HEK293 (cell line): ENCODE measurements at regions not wholly inside any gene's neighbourhood (a gene's known extent, or its start where the extent isn't known, plus 50 kb on each side); places are given as distances from the start of the nearest gene placed in this dataset.
A peak's percentile ranks its signal among the peaks of the same experiment; 100 is the strongest.

Source experiments
- CTCF ChIA-PET: fragments of 350-600 bp; formaldehyde crosslinking; extraction: SDS; loops from one replicate; lab custom pipeline; 2021; ENCODE audit warnings: antibody characterized with exemption; lab: Yijun Ruan, JAX
- POLR2A ChIA-PET: fragments of 300-600 bp; formaldehyde crosslinking; extraction: SDS; loops from one replicate; lab custom pipeline; 2020; ENCODE audit warnings: antibody characterized with exemption, inconsistent platforms; lab: Yijun Ruan, JAX
- H3K27ac ChIP-seq: fragments of 200-500 bp; sonication (Bioruptor generic); 2 replicates; pipeline ENCODE4 v1.5.1; 2014; ENCODE audit warnings: low read depth, low read length, control low read depth, inconsistent platforms; ENCODE audit errors: extremely low read depth
- H3K36me3 ChIP-seq, 2 experiments: fragments of 200-500 bp in 1 of 2; sonication (Bioruptor generic) in 1 of 2; 1 replicate in 1 of 2; 2 replicates in 1 of 2; pipeline ENCODE4 v1.5.1; 2014 to 2017; ENCODE audit warnings: inconsistent platforms in 2 of 2, low read length in 2 of 2; ENCODE audit not compliant: control insufficient read depth in 2 of 2, insufficient read depth in 1 of 2
- H3K4me1 ChIP-seq: fragments of 200-500 bp; sonication (Bioruptor generic); 2 replicates; pipeline ENCODE4 v1.5.1; 2014; ENCODE audit warnings: mild to moderate bottlenecking, low read length, inconsistent platforms; ENCODE audit not compliant: control insufficient read depth, insufficient read depth
- H3K4me3 ChIP-seq: 2 replicates; pipeline ENCODE4 v1.5.1; 2011; ENCODE audit warnings: low read depth, mild to moderate bottlenecking, control low read depth, low read length, moderate library complexity
- H3K9me3 ChIP-seq: fragments of 200-500 bp; sonication (Bioruptor generic); 2 replicates; pipeline ENCODE4 v1.5.1; 2014; ENCODE audit warnings: low read depth, low read length, inconsistent platforms; ENCODE audit not compliant: control insufficient read depth, insufficient read depth
- EGR2 ChIP-seq: fragments of 450-650 bp; formaldehyde crosslinking; IDR thresholded peaks from 2 replicates; pipeline ENCODE4 v1.5.1; 2016; ENCODE audit warnings: low read depth, missing biosample characterization, missing genetic modification characterization
- GLIS1 ChIP-seq: fragments of 450-650 bp; formaldehyde crosslinking; IDR thresholded peaks from 2 replicates; pipeline ENCODE4 v1.5.1; 2016; ENCODE audit warnings: missing biosample characterization, missing genetic modification characterization
- INSM2 ChIP-seq: fragments of 450-650 bp; formaldehyde crosslinking; IDR thresholded peaks from 2 replicates; pipeline ENCODE4 v1.5.1; 2016; ENCODE audit warnings: missing biosample characterization, missing genetic modification characterization
- PRDM1 ChIP-seq: fragments of 450-650 bp; formaldehyde crosslinking; IDR thresholded peaks from 2 replicates; pipeline ENCODE4; 2016; ENCODE audit warnings: missing biosample characterization, missing genetic modification characterization
- REPIN1 ChIP-seq: fragments of 450-650 bp; formaldehyde crosslinking; IDR thresholded peaks from 2 replicates; pipeline ENCODE4 v1.5.1; 2017; ENCODE audit warnings: missing biosample characterization, missing genetic modification characterization, low read depth
- SP7 ChIP-seq: fragments of 450-650 bp; formaldehyde crosslinking; IDR thresholded peaks from 2 replicates; pipeline ENCODE4 v1.5.1; 2016; ENCODE audit warnings: missing biosample characterization, missing genetic modification characterization
- WT1 ChIP-seq: fragments of 450-650 bp; formaldehyde crosslinking; IDR thresholded peaks from 2 replicates; pipeline ENCODE4 v1.5.1; 2016; ENCODE audit warnings: missing biosample characterization, missing genetic modification characterization
- ZFHX2 ChIP-seq: fragments of 450-650 bp; formaldehyde crosslinking; conservative IDR thresholded peaks from 2 replicates; pipeline ENCODE4 v1.5.1; 2016; ENCODE audit warnings: missing biosample characterization, missing genetic modification characterization
- ZFP3 ChIP-seq: fragments of 450-650 bp; formaldehyde crosslinking; IDR thresholded peaks from 2 replicates; pipeline ENCODE4 v1.5.1; 2016; ENCODE audit warnings: low read depth, missing biosample characterization, missing genetic modification characterization
- ZFP69B ChIP-seq: fragments of 450-650 bp; formaldehyde crosslinking; IDR thresholded peaks from 2 replicates; pipeline ENCODE4 v1.5.1; 2016; ENCODE audit warnings: missing biosample characterization, missing genetic modification characterization
- ZIC2 ChIP-seq: fragments of 450-650 bp; formaldehyde crosslinking; IDR thresholded peaks from 2 replicates; pipeline ENCODE4 v1.5.1; 2016; ENCODE audit warnings: missing biosample characterization, missing genetic modification characterization
- ZNF133 ChIP-seq: fragments of 450-650 bp; formaldehyde crosslinking; IDR thresholded peaks from 2 replicates; pipeline ENCODE4 v1.5.1; 2016; ENCODE audit warnings: missing biosample characterization, missing genetic modification characterization
- ZNF155 ChIP-seq: fragments of 450-650 bp; formaldehyde crosslinking; IDR thresholded peaks from 2 replicates; pipeline ENCODE4 v1.5.1; 2016; ENCODE audit warnings: missing biosample characterization, missing genetic modification characterization
- ZNF211 ChIP-seq: fragments of 450-650 bp; formaldehyde crosslinking; IDR thresholded peaks from 2 replicates; pipeline ENCODE4 v1.5.1; 2016; ENCODE audit warnings: low read depth, missing biosample characterization, missing genetic modification characterization
- ZNF24 ChIP-seq: fragments of 450-650 bp; formaldehyde crosslinking; IDR thresholded peaks from 2 replicates; pipeline ENCODE4 v1.5.1; 2016; ENCODE audit warnings: missing biosample characterization, missing genetic modification characterization
- ZNF302 ChIP-seq: fragments of 450-650 bp; formaldehyde crosslinking; IDR thresholded peaks from 2 replicates; pipeline ENCODE4 v1.5.1; 2016; ENCODE audit warnings: missing biosample characterization, missing genetic modification characterization, low read depth
- ZNF394 ChIP-seq: fragments of 450-650 bp; formaldehyde crosslinking; IDR thresholded peaks from 2 replicates; pipeline ENCODE4 v1.5.1; 2016; ENCODE audit warnings: missing biosample characterization, missing genetic modification characterization, mild to moderate bottlenecking, moderate library complexity, borderline replicate concordance
- ZNF433 ChIP-seq: fragments of 450-650 bp; formaldehyde crosslinking; IDR thresholded peaks from 2 replicates; pipeline ENCODE4 v1.5.1; 2016; ENCODE audit warnings: missing biosample characterization, missing genetic modification characterization, low read depth
- ZNF488 ChIP-seq: fragments of 450-650 bp; formaldehyde crosslinking; IDR thresholded peaks from 2 replicates; pipeline ENCODE4 v1.5.1; 2016; ENCODE audit warnings: missing biosample characterization, missing genetic modification characterization
- ZNF514 ChIP-seq: fragments of 450-650 bp; formaldehyde crosslinking; IDR thresholded peaks from 2 replicates; pipeline ENCODE4 v1.5.1; 2016; ENCODE audit warnings: missing biosample characterization, missing genetic modification characterization
- ZNF548 ChIP-seq: fragments of 450-650 bp; formaldehyde crosslinking; IDR thresholded peaks from 2 replicates; pipeline ENCODE4 v1.5.1; 2016; ENCODE audit warnings: missing biosample characterization, missing genetic modification characterization
- ZNF571 ChIP-seq: fragments of 450-650 bp; formaldehyde crosslinking; IDR thresholded peaks from 2 replicates; pipeline ENCODE4 v1.5.0; 2017; ENCODE audit warnings: missing biosample characterization, missing genetic modification characterization
- ZNF701 ChIP-seq: fragments of 450-650 bp; formaldehyde crosslinking; IDR thresholded peaks from 2 replicates; pipeline ENCODE4 v1.5.1; 2016; ENCODE audit warnings: missing biosample characterization, missing genetic modification characterization
- ZNF791 ChIP-seq: fragments of 450-650 bp; formaldehyde crosslinking; IDR thresholded peaks from 2 replicates; pipeline ENCODE4 v1.5.1; 2016; ENCODE audit warnings: missing biosample characterization, missing genetic modification characterization
- TF ChIP-seq, protein P1 (sequence below): fragments of 450-650 bp; formaldehyde crosslinking; IDR thresholded peaks from 2 replicates; pipeline ENCODE4 v1.5.1; 2016; ENCODE audit warnings: missing biosample characterization, missing genetic modification characterization
- TF ChIP-seq, protein P2 (sequence below): fragments of 450-650 bp; formaldehyde crosslinking; IDR thresholded peaks from 2 replicates; pipeline ENCODE4 v1.5.1; 2016; ENCODE audit warnings: missing biosample characterization, missing genetic modification characterization
- TF ChIP-seq, protein P3 (sequence below): fragments of 450-650 bp; formaldehyde crosslinking; IDR thresholded peaks from 2 replicates; pipeline ENCODE4 v1.5.1; 2016; ENCODE audit warnings: missing biosample characterization, missing genetic modification characterization, borderline replicate concordance

DNA sequence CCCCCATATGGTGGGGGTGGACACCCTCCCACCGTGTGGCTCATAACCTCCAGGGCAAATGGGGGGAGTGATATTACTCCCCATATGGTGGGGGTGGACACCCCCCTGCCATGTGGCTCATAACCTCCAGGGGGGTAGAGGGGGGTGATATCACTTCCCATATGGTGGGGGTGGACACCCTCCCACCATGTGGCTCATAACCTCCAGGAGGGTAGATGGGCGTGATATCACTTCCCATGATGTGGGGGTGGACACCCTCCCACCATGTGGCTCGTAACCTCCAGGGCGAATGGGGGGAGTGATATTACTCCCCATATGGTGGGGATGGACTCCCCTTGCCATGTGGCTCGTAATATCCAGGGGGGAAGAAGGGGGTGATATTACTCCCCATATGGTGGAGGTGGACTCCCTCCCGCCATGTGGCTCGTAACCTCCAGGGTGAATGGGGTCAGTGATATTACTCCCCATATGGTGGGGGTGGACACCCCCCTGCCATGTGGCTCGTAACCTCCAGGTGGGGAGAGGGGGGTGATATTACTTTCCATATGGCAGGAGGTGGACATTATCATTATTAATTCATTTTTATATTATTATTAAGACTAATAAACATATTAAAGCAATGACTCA lies 51.2 kb upstream of the OXA1L start:
- no peak for TF ChIP-seq ZFP3 (tag by site-specific recombination)
- TF ChIP-seq ZNF211 (tag by site-specific recombination): no peak
- TF ChIP-seq ZFHX2 (tag by site-specific recombination): peak; percentile 99
- no peak for TF ChIP-seq ZFP69B
- no peak for TF ChIP-seq ZNF433 (tag by site-specific recombination)
- TF ChIP-seq EGR2 (tag by site-specific recombination): peak; percentile 98
- peak; percentile 93 for TF ChIP-seq GLIS1
- TF ChIP-seq REPIN1 (tag by site-specific recombination): no peak
- TF ChIP-seq ZNF24: no peak
- no peak for TF ChIP-seq SP7 (tag by site-specific recombination)
- TF ChIP-seq WT1 (tag by site-specific recombination): peak; percentile 71
- no peak for TF ChIP-seq ZNF514 (tag by site-specific recombination)
- TF ChIP-seq, protein P1, sequence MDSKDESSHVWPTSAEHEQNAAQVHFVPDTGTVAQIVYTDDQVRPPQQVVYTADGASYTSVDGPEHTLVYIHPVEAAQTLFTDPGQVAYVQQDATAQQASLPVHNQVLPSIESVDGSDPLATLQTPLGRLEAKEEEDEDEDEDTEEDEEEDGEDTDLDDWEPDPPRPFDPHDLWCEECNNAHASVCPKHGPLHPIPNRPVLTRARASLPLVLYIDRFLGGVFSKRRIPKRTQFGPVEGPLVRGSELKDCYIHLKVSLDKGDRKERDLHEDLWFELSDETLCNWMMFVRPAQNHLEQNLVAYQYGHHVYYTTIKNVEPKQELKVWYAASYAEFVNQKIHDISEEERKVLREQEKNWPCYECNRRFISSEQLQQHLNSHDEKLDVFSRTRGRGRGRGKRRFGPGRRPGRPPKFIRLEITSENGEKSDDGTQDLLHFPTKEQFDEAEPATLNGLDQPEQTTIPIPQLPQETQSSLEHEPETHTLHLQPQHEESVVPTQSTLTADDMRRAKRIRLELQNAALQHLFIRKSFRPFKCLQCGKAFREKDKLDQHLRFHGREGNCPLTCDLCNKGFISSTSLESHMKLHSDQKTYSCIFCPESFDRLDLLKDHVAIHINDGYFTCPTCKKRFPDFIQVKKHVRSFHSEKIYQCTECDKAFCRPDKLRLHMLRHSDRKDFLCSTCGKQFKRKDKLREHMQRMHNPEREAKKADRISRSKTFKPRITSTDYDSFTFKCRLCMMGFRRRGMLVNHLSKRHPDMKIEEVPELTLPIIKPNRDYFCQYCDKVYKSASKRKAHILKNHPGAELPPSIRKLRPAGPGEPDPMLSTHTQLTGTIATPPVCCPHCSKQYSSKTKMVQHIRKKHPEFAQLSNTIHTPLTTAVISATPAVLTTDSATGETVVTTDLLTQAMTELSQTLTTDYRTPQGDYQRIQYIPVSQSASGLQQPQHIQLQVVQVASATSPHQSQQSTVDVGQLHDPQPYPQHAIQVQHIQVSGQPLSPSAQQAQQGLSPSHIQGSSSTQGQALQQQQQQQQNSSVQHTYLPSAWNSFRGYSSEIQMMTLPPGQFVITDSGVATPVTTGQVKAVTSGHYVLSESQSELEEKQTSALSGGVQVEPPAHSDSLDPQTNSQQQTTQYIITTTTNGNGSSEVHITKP (tag by site-specific recombination): peak; percentile 57
- no peak for TF ChIP-seq ZNF571 (tag by site-specific recombination)
- TF ChIP-seq ZNF488 (tag by site-specific recombination): no peak
- no peak for TF ChIP-seq INSM2 (tag by site-specific recombination)
- TF ChIP-seq, protein P2, sequence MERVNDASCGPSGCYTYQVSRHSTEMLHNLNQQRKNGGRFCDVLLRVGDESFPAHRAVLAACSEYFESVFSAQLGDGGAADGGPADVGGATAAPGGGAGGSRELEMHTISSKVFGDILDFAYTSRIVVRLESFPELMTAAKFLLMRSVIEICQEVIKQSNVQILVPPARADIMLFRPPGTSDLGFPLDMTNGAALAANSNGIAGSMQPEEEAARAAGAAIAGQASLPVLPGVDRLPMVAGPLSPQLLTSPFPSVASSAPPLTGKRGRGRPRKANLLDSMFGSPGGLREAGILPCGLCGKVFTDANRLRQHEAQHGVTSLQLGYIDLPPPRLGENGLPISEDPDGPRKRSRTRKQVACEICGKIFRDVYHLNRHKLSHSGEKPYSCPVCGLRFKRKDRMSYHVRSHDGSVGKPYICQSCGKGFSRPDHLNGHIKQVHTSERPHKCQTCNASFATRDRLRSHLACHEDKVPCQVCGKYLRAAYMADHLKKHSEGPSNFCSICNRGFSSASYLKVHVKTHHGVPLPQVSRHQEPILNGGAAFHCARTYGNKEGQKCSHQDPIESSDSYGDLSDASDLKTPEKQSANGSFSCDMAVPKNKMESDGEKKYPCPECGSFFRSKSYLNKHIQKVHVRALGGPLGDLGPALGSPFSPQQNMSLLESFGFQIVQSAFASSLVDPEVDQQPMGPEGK: 0 out of 2 replicates have a peak, but pooled peaks have one; percentile 28
- no peak for TF ChIP-seq ZNF791
- no peak for TF ChIP-seq ZNF302 (tag by site-specific recombination)
- TF ChIP-seq, protein P3, sequence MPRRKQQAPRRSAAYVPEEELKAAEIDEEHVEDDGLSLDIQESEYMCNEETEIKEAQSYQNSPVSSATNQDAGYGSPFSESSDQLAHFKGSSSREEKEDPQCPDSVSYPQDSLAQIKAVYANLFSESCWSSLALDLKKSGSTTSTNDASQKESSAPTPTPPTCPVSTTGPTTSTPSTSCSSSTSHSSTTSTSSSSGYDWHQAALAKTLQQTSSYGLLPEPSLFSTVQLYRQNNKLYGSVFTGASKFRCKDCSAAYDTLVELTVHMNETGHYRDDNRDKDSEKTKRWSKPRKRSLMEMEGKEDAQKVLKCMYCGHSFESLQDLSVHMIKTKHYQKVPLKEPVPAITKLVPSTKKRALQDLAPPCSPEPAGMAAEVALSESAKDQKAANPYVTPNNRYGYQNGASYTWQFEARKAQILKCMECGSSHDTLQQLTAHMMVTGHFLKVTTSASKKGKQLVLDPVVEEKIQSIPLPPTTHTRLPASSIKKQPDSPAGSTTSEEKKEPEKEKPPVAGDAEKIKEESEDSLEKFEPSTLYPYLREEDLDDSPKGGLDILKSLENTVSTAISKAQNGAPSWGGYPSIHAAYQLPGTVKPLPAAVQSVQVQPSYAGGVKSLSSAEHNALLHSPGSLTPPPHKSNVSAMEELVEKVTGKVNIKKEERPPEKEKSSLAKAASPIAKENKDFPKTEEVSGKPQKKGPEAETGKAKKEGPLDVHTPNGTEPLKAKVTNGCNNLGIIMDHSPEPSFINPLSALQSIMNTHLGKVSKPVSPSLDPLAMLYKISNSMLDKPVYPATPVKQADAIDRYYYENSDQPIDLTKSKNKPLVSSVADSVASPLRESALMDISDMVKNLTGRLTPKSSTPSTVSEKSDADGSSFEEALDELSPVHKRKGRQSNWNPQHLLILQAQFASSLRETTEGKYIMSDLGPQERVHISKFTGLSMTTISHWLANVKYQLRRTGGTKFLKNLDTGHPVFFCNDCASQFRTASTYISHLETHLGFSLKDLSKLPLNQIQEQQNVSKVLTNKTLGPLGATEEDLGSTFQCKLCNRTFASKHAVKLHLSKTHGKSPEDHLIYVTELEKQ: no peak
- TF ChIP-seq PRDM1 (tag by site-specific recombination): no peak
- TF ChIP-seq ZNF701 (tag by site-specific recombination): no peak
- TF ChIP-seq ZNF133 (tag by site-specific recombination): no peak
- peak; percentile 61 for TF ChIP-seq ZIC2 (tag by site-specific recombination)
- no peak for TF ChIP-seq ZNF394 (tag by site-specific recombination)
- no peak for TF ChIP-seq ZNF548 (tag by site-specific recombination)
- TF ChIP-seq ZNF155 (tag by site-specific recombination): no peak
- H3K4me1 ChIP-seq: no peaks in the 10 kb centered on the region
- POLR2A ChIA-PET: no interaction called here
- H3K9me3 ChIP-seq: no peaks in the 10 kb centered on the region
- CTCF ChIA-PET: interaction anchor here (1.2 kb wide), 1 partner anchor 62 kb away, joined by 3 read pairs; no protein-coding TSS in a partner anchor
- H3K27ac ChIP-seq: no peak overlapping the region
- H3K36me3 ChIP-seq: no peaks in the 10 kb centered on the region
- H3K4me3 ChIP-seq: no peak overlapping the region
